ENCODE measurements at regions not wholly inside any gene's neighbourhood (a gene's known extent, or its start where the extent isn't known, plus 50 kb on each side); places are given as distances from the start of the nearest gene placed in this dataset.

DNA sequence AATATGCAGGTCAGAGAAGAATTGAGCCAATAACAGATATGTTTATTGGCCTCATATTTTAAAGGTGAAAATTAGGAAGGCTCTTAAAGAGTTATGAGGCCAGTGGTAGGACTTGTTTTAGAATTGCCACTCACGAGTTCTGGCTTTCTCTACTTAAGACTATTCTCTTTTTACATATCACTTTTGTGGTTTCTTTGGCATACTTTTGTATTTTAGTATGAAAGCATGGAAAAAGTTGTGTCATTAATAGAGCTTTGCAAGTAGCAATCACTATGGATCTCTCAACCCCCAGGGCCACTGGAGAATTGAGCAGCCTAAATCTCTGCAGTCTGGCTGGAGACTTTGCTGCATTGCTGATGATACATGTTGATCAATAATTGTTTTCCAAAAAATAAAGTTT lies 64.6 kb upstream of the SOX21 start:
- no peak for DNase-seq (ENCODE audit: extremely low read depth in 1 of 4, low spot score in 3 of 4)
- Histone ChIP-seq H2AFZ (ENCODE audit: low read depth, low read length) (no peak overlapping the region), H3K4me3 (no peak overlapping the region), H3K27me3 (ENCODE audit: control insufficient read depth in 2 of 2, insufficient read depth in 2 of 2, low read length in 2 of 2) (no peaks in the 10 kb centered on the region; a peak in 1 of 5 replicates), H3K9ac (ENCODE audit: insufficient read depth in 1 of 2, low read depth in 2 of 2, low read length in 2 of 2) (no peak overlapping the region), H3K36me3 (ENCODE audit: control insufficient read depth, insufficient read depth, low read length) (no peaks in the 10 kb centered on the region), H3K4me2 (ENCODE audit: insufficient read depth, low read length) (no peak overlapping the region), H3K4me1 (replicated peaks in 1 of 2; ENCODE audit: control insufficient read depth in 2 of 2, insufficient read depth in 2 of 2, low read length in 2 of 2) (no peaks in the 10 kb centered on the region; a peak in 1 of 5 replicates), H3K27ac (ENCODE audit: extremely low read depth, low read depth, low read length) (no peak overlapping the region), H3K9me3 (replicated peaks; ENCODE audit: control insufficient read depth, insufficient read depth, low read depth, low read length) (no peaks in the 10 kb centered on the region), H4K20me1 (replicated peaks; ENCODE audit: control insufficient read depth, insufficient read depth, low read length) (no peaks in the 10 kb centered on the region), H3K79me2 (ENCODE audit: control insufficient read depth, insufficient read depth, low read length) (no peaks in the 10 kb centered on the region), H3K9me1 (ENCODE audit: control insufficient read depth, insufficient read depth, low read length) (no peaks in the 10 kb centered on the region)
- POLR2A ChIA-PET = no interaction called here
- intact Hi-C loops (cut with micrococcal nuclease) = no loop called here
- BruUV-seq (replicated peaks) = no TSS peak
- no peak for TF ChIP-seq YBX1 (IDR thresholded peaks at IDR 0.05)
- TF ChIP-seq ZFP1 (CRISPR knock-in tag; IDR thresholded peaks at IDR 0.05) = no peak
- no peak for TF ChIP-seq SMARCA4 (IDR thresholded peaks at IDR 0.05)
- TF ChIP-seq, protein P1, sequence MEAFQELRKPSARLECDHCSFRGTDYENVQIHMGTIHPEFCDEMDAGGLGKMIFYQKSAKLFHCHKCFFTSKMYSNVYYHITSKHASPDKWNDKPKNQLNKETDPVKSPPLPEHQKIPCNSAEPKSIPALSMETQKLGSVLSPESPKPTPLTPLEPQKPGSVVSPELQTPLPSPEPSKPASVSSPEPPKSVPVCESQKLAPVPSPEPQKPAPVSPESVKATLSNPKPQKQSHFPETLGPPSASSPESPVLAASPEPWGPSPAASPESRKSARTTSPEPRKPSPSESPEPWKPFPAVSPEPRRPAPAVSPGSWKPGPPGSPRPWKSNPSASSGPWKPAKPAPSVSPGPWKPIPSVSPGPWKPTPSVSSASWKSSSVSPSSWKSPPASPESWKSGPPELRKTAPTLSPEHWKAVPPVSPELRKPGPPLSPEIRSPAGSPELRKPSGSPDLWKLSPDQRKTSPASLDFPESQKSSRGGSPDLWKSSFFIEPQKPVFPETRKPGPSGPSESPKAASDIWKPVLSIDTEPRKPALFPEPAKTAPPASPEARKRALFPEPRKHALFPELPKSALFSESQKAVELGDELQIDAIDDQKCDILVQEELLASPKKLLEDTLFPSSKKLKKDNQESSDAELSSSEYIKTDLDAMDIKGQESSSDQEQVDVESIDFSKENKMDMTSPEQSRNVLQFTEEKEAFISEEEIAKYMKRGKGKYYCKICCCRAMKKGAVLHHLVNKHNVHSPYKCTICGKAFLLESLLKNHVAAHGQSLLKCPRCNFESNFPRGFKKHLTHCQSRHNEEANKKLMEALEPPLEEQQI (IDR thresholded peaks at IDR 0.05) = no peak
- ATAC-seq = no peak
- CTCF ChIA-PET (ENCODE audit: low intra/inter-chr PET ratio) = no interaction called here
- FAIRE-seq = no peak
- in situ Hi-C loops (cut with MboI) = no loop called here
- 0% methylated on average over 1 of the region's 1 CpG for WGBS (ENCODE audit: insufficient coverage, low coverage, missing lambda C conversion rate)

DNA sequence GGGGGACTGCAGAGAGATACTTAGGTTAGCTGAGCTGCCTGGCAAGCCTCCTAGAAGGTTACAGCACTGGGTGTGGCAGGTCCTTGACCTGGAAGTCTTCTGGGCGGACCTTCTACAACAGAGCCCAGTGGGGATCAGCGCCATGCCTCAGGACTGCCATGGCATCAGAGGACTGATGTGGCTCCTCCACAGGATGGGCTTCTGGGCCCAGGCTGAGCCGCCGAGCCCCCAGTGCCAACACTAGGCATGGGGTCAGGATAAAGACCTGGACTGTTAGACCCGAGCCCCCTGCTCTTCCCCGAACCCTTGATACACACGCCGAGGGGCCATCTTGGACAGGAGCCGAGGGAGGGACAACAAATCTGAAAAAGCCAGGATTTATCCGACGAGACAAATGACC lies 64.0 kb upstream of the SOX21 start:
- H3K9me3 ChIP-seq (replicated peaks; ENCODE audit: control insufficient read depth, insufficient read depth, low read depth, low read length) = no peaks in the 10 kb centered on the region
- intact Hi-C loops (cut with micrococcal nuclease) = no loop called here
- in situ Hi-C loops (cut with MboI) = no loop called here
- no peaks in the 10 kb centered on the region; a peak in 1 of 5 replicates for H3K4me1 ChIP-seq (replicated peaks in 1 of 2; ENCODE audit: control insufficient read depth in 2 of 2, insufficient read depth in 2 of 2, low read length in 2 of 2)
- H3K9ac ChIP-seq (ENCODE audit: insufficient read depth in 1 of 2, low read depth in 2 of 2, low read length in 2 of 2) = no peak overlapping the region
- no peak overlapping the region for H3K27ac ChIP-seq (ENCODE audit: extremely low read depth, low read depth, low read length)
- POLR2A ChIA-PET = no interaction called here
- H4K20me1 ChIP-seq (replicated peaks; ENCODE audit: control insufficient read depth, insufficient read depth, low read length) = no peaks in the 10 kb centered on the region
- H2AFZ ChIP-seq (ENCODE audit: low read depth, low read length) = no peak overlapping the region
- H3K4me2 ChIP-seq (ENCODE audit: insufficient read depth, low read length) = peak overlapping the region; percentile 11; the same call in 1 of the 2 replicates
- FAIRE-seq = no peak
- H3K27me3 ChIP-seq (ENCODE audit: control insufficient read depth in 2 of 2, insufficient read depth in 2 of 2, low read length in 2 of 2) = no peaks in the 10 kb centered on the region; a peak in 1 of 5 replicates
- no peaks in the 10 kb centered on the region for H3K79me2 ChIP-seq (ENCODE audit: control insufficient read depth, insufficient read depth, low read length)
- no peaks in the 10 kb centered on the region for H3K36me3 ChIP-seq (ENCODE audit: control insufficient read depth, insufficient read depth, low read length)
- no peaks in the 10 kb centered on the region for H3K9me1 ChIP-seq (ENCODE audit: control insufficient read depth, insufficient read depth, low read length)
- no peak overlapping the region for H3K4me3 ChIP-seq
- WGBS (ENCODE audit: insufficient coverage, low coverage, missing lambda C conversion rate) = 3% methylated on average over 9 of the region's 11 CpGs
- CTCF ChIA-PET (ENCODE audit: low intra/inter-chr PET ratio) = no interaction called here
- no TSS peak for BruUV-seq (replicated peaks)
- peak; percentile 66 for ATAC-seq
- no peak for DNase-seq (ENCODE audit: extremely low read depth in 1 of 4, low spot score in 3 of 4)
- TF ChIP-seq NR4A1 (CRISPR knock-in tag; IDR thresholded peaks at IDR 0.05) (no peak), NR4A1 (tag; IDR thresholded peaks at IDR 0.05) (no peak), NCOR1 (IDR thresholded peaks at IDR 0.05) (no peak), KDM2B (CRISPR knock-in tag; IDR thresholded peaks at IDR 0.05) (no peak), TAL1 (IDR thresholded peaks at IDR 0.05) (no peak), MTA2 (IDR thresholded peaks at IDR 0.05; ENCODE audit: low read depth) (no peak), ZNF830 (CRISPR knock-in tag; IDR thresholded peaks at IDR 0.05) (no peak), MCM5 (IDR thresholded peaks at IDR 0.05; ENCODE audit: low read depth) (no peak), C11orf30 (IDR thresholded peaks at IDR 0.05; ENCODE audit: low read depth) (no peak)
- TF ChIP-seq, protein P2, sequence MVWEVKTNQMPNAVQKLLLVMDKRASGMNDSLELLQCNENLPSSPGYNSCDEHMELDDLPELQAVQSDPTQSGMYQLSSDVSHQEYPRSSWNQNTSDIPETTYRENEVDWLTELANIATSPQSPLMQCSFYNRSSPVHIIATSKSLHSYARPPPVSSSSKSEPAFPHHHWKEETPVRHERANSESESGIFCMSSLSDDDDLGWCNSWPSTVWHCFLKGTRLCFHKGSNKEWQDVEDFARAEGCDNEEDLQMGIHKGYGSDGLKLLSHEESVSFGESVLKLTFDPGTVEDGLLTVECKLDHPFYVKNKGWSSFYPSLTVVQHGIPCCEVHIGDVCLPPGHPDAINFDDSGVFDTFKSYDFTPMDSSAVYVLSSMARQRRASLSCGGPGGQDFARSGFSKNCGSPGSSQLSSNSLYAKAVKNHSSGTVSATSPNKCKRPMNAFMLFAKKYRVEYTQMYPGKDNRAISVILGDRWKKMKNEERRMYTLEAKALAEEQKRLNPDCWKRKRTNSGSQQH (CRISPR knock-in tag; IDR thresholded peaks at IDR 0.05) = no peak

Measured in K562 (cell line).